HCT116 (cell line): ENCODE measurements at regions not wholly inside any gene's neighbourhood (a gene's known extent, or its start where the extent isn't known, plus 50 kb on each side); places are given as distances from the start of the nearest gene placed in this dataset.

Experiments
- CEBPB ChIP-seq: IDR thresholded peaks from 2 replicates; pipeline ENCODE4 v1.6.1; 2012; ENCODE audit warnings: low read depth
- EGR1 ChIP-seq: IDR thresholded peaks from 2 replicates; pipeline ENCODE4 v1.6.1; 2012; ENCODE audit warnings: low read depth
- EZH2 ChIP-seq: fragments of 200-600 bp; sonication (generic); IDR thresholded peaks from 2 replicates; pipeline ENCODE4 v1.6.1; 2017; ENCODE audit warnings: antibody characterized with exemption, mixed run types
- EZH2phosphoT487 ChIP-seq: fragments of 200-600 bp; IDR thresholded peaks from 2 replicates; pipeline ENCODE4 v1.6.1; 2018; ENCODE audit warnings: antibody characterized with exemption, borderline replicate concordance
- POLR2A ChIP-seq: IDR thresholded peaks from 2 replicates; pipeline ENCODE4 v1.7.0; 2011; ENCODE audit warnings: borderline replicate concordance; ENCODE audit not compliant: insufficient read depth, insufficient read length; ENCODE audit errors: extremely low read depth
- POLR2AphosphoS5 ChIP-seq: IDR thresholded peaks from 2 replicates; pipeline ENCODE4 v1.6.1; 2011; ENCODE audit warnings: mild to moderate bottlenecking, low read depth, low read length, moderate library complexity
- RAD21 ChIP-seq: IDR thresholded peaks from 2 replicates; pipeline ENCODE4 v1.6.1; 2012; ENCODE audit warnings: low read depth, mild to moderate bottlenecking
- TCF7L2 ChIP-seq: IDR thresholded peaks from 2 replicates; pipeline ENCODE4 v1.7.0; 2011; ENCODE audit warnings: borderline replicate concordance, inconsistent platforms; ENCODE audit not compliant: insufficient read depth, insufficient read length; ENCODE audit errors: extremely low read depth
- ZBTB33 ChIP-seq: IDR thresholded peaks from 2 replicates; pipeline ENCODE4 v1.6.1; 2011; ENCODE audit warnings: mild to moderate bottlenecking, low read length, moderate library complexity; ENCODE audit not compliant: insufficient replicate concordance; ENCODE audit errors: extremely low read depth
- TF ChIP-seq, protein P1 (sequence below), 3 experiments: fragments of 200-600 bp in 1 of 3; sonication (generic) in 1 of 3; IDR thresholded peaks in 2 of 3; conservative IDR thresholded peaks in 1 of 3; 2 replicates each; pipeline ENCODE4 v1.5.1; 2012 to 2017; ENCODE audit warnings: low read depth in 2 of 3, low read length in 2 of 3, antibody characterized with exemption in 1 of 3, borderline replicate concordance in 1 of 3, control low read depth in 1 of 3, mild to moderate bottlenecking in 1 of 3, mixed read lengths in 1 of 3, mixed run types in 1 of 3, moderate library complexity in 1 of 3; ENCODE audit not compliant: insufficient read depth in 1 of 3

DNA sequence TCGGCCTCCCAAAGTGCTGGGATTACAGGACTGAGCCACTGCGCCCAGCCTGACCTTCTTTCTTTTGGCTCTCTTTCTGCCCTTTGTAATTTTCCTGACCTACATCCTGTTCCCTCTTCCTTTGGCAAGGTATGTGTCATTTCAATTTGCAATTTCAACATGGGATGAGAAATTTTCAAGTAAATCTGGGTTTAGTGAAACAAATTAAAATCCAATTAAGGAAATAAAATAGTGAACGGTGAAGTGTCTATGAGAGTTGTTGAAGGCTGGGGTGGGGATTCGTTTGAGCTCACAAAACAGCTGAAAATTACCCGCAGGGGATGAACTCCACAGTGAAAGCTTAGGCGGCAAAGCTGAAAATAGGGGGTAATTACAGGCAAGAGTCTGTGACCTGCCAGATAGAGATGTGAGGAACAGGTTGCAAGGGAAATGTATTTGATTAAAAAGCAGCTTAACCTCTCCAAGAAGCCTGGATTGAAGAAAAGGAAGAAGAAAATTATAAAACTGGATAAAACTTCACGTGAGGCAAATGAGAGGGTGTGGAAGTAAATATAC, 277.7 kb downstream of the UTP18 start:
- TF ChIP-seq CEBPB (no peak), EZH2phosphoT487 (no peak), POLR2AphosphoS5 (no peak), ZBTB33 (no peak), EZH2 (no peak), RAD21 (no peak), TCF7L2 (no peak), POLR2A (no peak), EGR1 (no peak)
- TF ChIP-seq, protein P1, sequence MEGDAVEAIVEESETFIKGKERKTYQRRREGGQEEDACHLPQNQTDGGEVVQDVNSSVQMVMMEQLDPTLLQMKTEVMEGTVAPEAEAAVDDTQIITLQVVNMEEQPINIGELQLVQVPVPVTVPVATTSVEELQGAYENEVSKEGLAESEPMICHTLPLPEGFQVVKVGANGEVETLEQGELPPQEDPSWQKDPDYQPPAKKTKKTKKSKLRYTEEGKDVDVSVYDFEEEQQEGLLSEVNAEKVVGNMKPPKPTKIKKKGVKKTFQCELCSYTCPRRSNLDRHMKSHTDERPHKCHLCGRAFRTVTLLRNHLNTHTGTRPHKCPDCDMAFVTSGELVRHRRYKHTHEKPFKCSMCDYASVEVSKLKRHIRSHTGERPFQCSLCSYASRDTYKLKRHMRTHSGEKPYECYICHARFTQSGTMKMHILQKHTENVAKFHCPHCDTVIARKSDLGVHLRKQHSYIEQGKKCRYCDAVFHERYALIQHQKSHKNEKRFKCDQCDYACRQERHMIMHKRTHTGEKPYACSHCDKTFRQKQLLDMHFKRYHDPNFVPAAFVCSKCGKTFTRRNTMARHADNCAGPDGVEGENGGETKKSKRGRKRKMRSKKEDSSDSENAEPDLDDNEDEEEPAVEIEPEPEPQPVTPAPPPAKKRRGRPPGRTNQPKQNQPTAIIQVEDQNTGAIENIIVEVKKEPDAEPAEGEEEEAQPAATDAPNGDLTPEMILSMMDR (IDR thresholded peaks at IDR 0.05 in 2 of 3, conservative IDR thresholded peaks at IDR 0.05 in 1 of 3; ENCODE audit: borderline replicate concordance in 1 of 3, insufficient read depth in 1 of 3, low read depth in 2 of 3, low read length in 2 of 3), result no peak
